Left lobe of liver (tissue), 2 donors: ENCODE measurements at regions not wholly inside any gene's neighbourhood (a gene's known extent, or its start where the extent isn't known, plus 50 kb on each side); places are given as distances from the start of the nearest gene placed in this dataset.

Experiments used
- ATAC-seq: fragments of 200-7000 bp; cut with Tn5 transposase; one replicate; pipeline ENCODE4 v1.9.1; 2020; ENCODE audit warnings: mild to moderate bottlenecking, moderate library complexity
- DNase-seq: peaks from one replicate; pipeline ENCODE4 v3.0.0-alpha.2; 2020; ENCODE audit warnings: low spot score
- donor health status: DM: no; HTN: no; CAD: no; lungs with moderate emphysema.
- donor health status: DM: no; HTN: yes; CAD: no.

- DNase-seq: no peak
Observed at GRCh38 chr14:78073028-78073427, 97.1 kb upstream of the NRXN3 start.

DNA sequence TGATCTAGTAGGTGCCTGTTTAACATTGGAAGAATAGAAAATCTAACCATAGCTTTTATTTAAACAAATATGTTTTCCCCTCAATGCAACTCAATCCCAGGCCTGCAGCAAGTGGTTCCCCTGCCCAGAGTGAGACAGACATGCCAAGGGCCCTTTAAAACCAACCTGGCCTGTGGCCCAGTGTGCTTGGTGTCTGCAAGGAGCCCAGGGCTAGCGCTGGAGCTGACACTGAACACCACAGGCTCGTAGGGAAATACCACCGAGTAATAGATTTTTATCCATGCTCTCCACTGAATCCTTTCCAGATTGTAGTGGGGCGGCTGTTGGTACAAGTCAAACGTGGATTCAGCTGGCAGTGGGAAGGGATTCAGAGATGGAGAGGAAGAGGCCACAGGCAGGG lies 95.6 kb upstream of the NRXN3 start:
- ATAC-seq: no peak
- DNase-seq: no peak

More at GRCh38 chr14:78073028-78073427, 97.1 kb upstream of the NRXN3 start:
- no peak for ATAC-seq

GRCh38 chr14:78075033-78075432 lies 95.1 kb upstream of the NRXN3 start:
- DNase-seq (no peak), ATAC-seq (no peak)

GRCh38 chr14:78075555-78076277 lies 94.5 kb upstream of the NRXN3 start:
- ATAC-seq: no peak
- no peak for DNase-seq

DNA sequence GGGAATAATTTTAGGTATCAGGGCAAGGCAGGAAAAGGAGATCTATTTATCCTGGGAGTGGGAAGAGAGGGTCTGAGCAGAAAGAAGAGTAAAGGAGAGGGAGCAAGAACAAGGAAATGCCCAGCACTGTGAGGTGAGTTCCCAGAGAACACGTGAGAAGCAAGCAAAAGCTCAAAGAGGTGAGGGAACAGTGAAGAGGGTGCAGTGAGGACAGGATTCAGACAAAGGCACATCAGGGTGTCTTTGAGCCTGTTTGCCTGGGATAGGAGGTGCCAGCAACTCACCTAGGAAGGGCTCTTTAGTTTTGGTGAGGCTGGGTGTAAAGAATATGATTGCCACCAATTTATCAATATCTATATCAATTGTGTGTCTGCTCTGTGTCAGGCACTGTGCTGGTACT lies 88.9 kb upstream of the NRXN3 start:
- ATAC-seq: no peak
- no peak for DNase-seq

DNA sequence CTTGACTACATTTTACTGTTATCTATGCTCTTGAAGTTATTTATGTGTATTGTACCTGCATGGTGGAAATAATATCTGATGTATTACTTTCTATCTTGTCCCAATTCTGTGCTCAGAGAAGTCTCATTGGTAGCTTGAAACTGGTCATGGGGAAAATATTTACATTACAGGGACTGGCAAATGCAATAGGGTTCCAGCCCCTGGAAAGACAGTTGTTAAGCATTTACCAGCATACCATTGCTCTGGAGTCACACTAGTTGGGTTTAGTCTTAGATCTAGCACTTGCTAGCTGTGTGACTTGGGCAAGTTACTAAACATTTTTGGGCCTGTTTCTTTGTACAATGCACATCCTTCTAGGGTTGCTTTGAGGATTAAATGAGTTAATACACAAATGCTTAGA lies 86.3 kb upstream of the NRXN3 start:
- ATAC-seq (no peak), DNase-seq (no peak)

DNA sequence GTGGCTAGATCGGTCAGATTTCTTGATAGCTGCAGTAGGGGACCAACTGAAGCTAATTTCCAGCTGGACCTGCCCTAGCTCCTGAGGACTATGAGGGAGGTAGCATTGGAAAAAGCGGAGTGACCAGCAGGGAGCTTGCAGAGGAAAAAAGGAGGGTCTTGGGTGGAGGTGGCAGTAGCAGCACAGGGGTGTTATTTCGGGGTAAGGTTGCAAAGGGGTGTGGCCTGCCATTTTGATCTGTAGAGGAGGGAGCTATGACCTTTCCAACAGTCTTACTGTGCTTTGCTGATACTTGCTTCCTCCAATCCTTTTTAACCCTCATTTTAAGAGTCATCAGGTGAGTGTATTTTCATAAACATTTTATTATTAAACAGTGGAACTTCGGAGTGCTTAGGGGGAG lies 83.8 kb upstream of the NRXN3 start:
- ATAC-seq: no peak
- no peak for DNase-seq

- ATAC-seq (no peak), DNase-seq (no peak)
Observed at GRCh38 chr14:78088916-78089315, 81.3 kb upstream of the NRXN3 start.

- DNase-seq: no peak
- no peak for ATAC-seq
Observed at GRCh38 chr14:78090864-78091263, 79.3 kb upstream of the NRXN3 start.

- ATAC-seq (no peak), DNase-seq (no peak)
Observed at GRCh38 chr14:78091361-78091760, 78.8 kb upstream of the NRXN3 start.

DNA sequence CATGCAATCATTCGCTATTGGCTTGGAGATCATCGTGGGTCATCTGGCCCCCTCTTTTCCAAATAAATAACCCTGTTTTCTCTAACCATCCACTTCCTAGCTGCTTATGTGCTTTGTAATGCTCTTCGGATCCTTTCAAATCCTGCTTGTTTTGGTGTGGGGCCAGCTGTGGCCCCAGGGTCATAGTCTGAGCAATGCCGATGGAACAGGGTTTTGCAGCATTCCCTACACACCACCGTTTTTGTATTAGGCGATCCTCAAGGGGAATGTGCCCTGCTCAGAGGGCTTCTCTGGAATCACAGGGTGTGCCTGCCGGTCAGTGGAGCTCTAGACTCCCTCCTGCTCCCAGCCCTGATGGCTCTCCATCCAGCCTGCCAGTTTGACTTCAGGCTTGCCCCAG lies 78.1 kb upstream of the NRXN3 start:
- no peak for DNase-seq
- ATAC-seq: peak; percentile 64

DNA sequence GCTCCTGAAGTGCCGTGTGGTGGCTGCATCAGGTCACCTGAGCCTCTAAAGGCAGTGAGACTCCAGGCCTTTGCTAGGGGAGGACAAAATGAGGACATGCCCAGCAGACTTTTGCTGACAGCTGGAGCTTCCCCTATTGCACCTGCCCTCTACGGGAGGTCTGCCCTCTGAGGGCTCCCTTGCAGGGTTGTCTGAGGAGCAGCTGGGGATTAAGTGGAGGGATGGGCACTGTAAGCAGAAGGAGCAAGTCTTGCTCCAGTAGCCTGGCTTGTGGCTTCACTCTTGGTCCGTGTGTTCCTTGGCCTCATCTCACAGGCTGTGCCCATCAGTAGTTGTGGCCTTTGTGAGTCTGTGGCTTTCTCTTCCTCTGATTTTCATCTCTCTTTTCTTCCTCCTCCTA lies 66.9 kb upstream of the NRXN3 start:
- no peak for ATAC-seq

DNA sequence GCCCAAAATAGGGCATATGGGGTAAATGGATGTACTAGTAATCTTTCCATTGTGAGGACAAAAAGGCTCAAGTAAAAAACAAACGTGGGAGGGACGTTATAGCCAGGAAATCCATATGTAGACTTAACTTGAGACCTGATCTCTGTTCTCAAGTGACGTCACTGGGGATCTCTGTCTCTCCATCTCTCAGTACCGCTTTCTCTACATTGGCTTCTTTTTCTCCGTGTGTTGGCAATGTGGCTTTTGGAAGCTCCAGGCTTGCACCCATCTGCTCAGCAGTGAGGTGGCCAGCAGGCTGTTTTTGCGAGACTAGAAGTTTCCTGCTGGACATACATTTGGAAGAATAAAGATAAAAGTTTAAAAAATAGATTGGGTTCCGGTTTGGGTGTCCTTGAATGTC lies 66.0 kb upstream of the NRXN3 start:
- DNase-seq (no peak), ATAC-seq (no peak)

More for the DNA sequence above, 66.9 kb upstream of the NRXN3 start:
- no peak for DNase-seq

GRCh38 chr14:78104655-78105054 lies 65.5 kb upstream of the NRXN3 start:
- ATAC-seq (no peak), DNase-seq (no peak)

DNA sequence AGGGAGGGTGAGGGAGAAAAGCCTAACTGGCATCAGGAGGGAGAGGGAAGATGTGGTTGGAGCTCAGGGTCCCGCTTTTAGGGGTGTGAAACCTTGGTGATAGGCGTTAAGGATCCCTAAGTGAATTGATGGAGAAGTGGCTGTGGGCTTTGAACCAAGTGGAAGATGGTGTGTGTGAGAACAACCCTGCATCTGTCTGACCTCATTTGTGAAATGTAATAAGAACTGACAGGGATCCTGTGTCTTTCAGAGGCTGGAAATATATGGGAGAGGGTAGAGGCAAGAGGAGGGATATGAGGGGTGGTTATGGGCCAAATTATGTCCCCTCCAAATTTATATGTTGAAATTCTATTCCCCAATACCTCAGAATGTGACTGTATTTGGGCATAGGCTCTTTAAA lies 63.8 kb upstream of the NRXN3 start:
- no peak for ATAC-seq
- no peak for DNase-seq

- no peak for DNase-seq
- no peak for ATAC-seq
Observed at GRCh38 chr14:78107166-78107565, 63.0 kb upstream of the NRXN3 start.

- no peak for ATAC-seq
- DNase-seq: no peak
Observed at GRCh38 chr14:78119440-78119839, 50.7 kb upstream of the NRXN3 start.
